A549 (cell line): ENCODE measurements at regions not wholly inside any gene's neighbourhood (a gene's known extent, or its start where the extent isn't known, plus 50 kb on each side); places are given as distances from the start of the nearest gene placed in this dataset.

Source experiments
- ATAC-seq, 2 experiments: fragments of 200-7000 bp in 1 of 2; fragments of >200 bp in 1 of 2; cut with Nextera tagmentation in 1 of 2; cut with Tn5 transposase in 1 of 2; 3 replicates each; pipeline versions ENCODE4 v1.8.0 to v1.9.1; 2018 to 2020; ENCODE audit warnings: mild to moderate bottlenecking in 1 of 2, moderate library complexity in 1 of 2
- CTCF ChIA-PET: fragments of 300-600 bp; sonication (Branson Sonifier 250); formaldehyde crosslinking; extraction: SDS; loops from one replicate; lab custom pipeline; 2021; ENCODE audit warnings: antibody characterized with exemption, inconsistent platforms; lab: Yijun Ruan, JAX
- POLR2A ChIA-PET: fragments of 350-600 bp; formaldehyde crosslinking; extraction: SDS; loops from one replicate; lab custom pipeline; 2021; ENCODE audit warnings: antibody characterized with exemption, inconsistent platforms; lab: Yijun Ruan, JAX
- DNase-seq, 2 experiments: peaks; one replicate each; pipeline versions ENCODE4 v3.0.0 to v3.0.0-alpha.2; 2011 to 2016; ENCODE audit warnings: low read depth in 1 of 2, low spot score in 1 of 2
- FAIRE-seq: peaks from 2 replicates; lab custom pipeline; 2011; peaks lifted over from hg19 to GRCh38; lab: Jason Lieb, UNC
- H3K27ac ChIP-seq, 2 experiments: fragments of >200 bp; sonication (Bioruptor Twin); formaldehyde crosslinking; 3 replicates each; pipeline ENCODE4 v1.5.1; 2016 to 2017
- H3K4me1 ChIP-seq: fragments of >200 bp; sonication (Bioruptor Twin); formaldehyde crosslinking; 3 replicates; pipeline ENCODE4 v1.6.1; 2016
- H3K4me2 ChIP-seq: fragments of >200 bp; sonication (Bioruptor Twin); formaldehyde crosslinking; 3 replicates; pipeline ENCODE4 v1.6.1; 2016
- H3K4me3 ChIP-seq: fragments of >200 bp; sonication (Bioruptor Twin); formaldehyde crosslinking; 3 replicates; pipeline ENCODE4 v1.5.1; 2016
- H3K9me3 ChIP-seq: fragments of >200 bp; sonication (Bioruptor Twin); formaldehyde crosslinking; 3 replicates; pipeline ENCODE4 v1.6.1; 2016
- ATOH8 ChIP-seq: fragments of 250-450 bp; sonication (Bioruptor Pico); IDR thresholded peaks from 2 replicates; pipeline ENCODE4 v1.5.0; 2020; ENCODE audit warnings: low read depth, mild to moderate bottlenecking, moderate library complexity
- BHLHE40 ChIP-seq: IDR thresholded peaks from 2 replicates; pipeline ENCODE4 v1.6.1; 2012; ENCODE audit warnings: low read depth, low read length, inconsistent platforms
- CBX2 ChIP-seq: fragments of 200-600 bp; sonication (generic); IDR thresholded peaks from 2 replicates; pipeline ENCODE4 v1.6.1; 2016; ENCODE audit warnings: low read depth, mild to moderate bottlenecking, borderline replicate concordance
- CHD2 ChIP-seq: fragments of 150-350 bp; IDR thresholded peaks from 2 replicates; pipeline ENCODE4 v1.6.1; 2014; ENCODE audit warnings: low read length; ENCODE audit not compliant: partially characterized antibody
- CTCF ChIP-seq: fragments of >200 bp; sonication (Bioruptor Twin); formaldehyde crosslinking; IDR thresholded peaks from 3 replicates; pipeline ENCODE4 v1.5.1; 2016
- EHF ChIP-seq: fragments of 250-450 bp; sonication (Bioruptor Pico); IDR thresholded peaks from 2 replicates; pipeline ENCODE4 v1.5.0; 2020; ENCODE audit warnings: mild to moderate bottlenecking
- FOSB ChIP-seq: fragments of 250-450 bp; sonication (Bioruptor Pico); IDR thresholded peaks from 2 replicates; pipeline ENCODE4 v1.5.0; 2020; ENCODE audit warnings: mild to moderate bottlenecking, moderate library complexity
- FOSL2 ChIP-seq, 2 experiments: fragments of 450-650 bp in 1 of 2; fragments of >200 bp in 1 of 2; sonication (Bioruptor Twin) in 1 of 2; formaldehyde crosslinking; IDR thresholded peaks; 2 replicates each; pipeline versions ENCODE4 v1.5.0 to v1.6.1; 2016 to 2020; ENCODE audit warnings: mild to moderate bottlenecking in 1 of 2, moderate library complexity in 1 of 2
- HDAC2 ChIP-seq: fragments of 200-600 bp; sonication (generic); IDR thresholded peaks from 2 replicates; pipeline ENCODE4 v1.6.1; 2016
- HOXA7 ChIP-seq: fragments of 250-450 bp; sonication (Bioruptor Pico); IDR thresholded peaks from 2 replicates; pipeline ENCODE4 v1.5.0; 2020; ENCODE audit warnings: mild to moderate bottlenecking, moderate library complexity
- HOXB13 ChIP-seq: fragments of 250-450 bp; sonication (Bioruptor Pico); IDR thresholded peaks from 2 replicates; pipeline ENCODE4 v1.5.0; 2020; ENCODE audit warnings: low read depth, mild to moderate bottlenecking, moderate library complexity
- HOXB5 ChIP-seq: fragments of 250-450 bp; sonication (Bioruptor Pico); IDR thresholded peaks from 2 replicates; pipeline ENCODE4 v1.5.0; 2020; ENCODE audit warnings: mild to moderate bottlenecking, moderate library complexity
- JUNB ChIP-seq: fragments of >200 bp; sonication (Bioruptor Twin); formaldehyde crosslinking; IDR thresholded peaks from 2 replicates; pipeline ENCODE4 v1.6.1; 2016
- MAX ChIP-seq: IDR thresholded peaks from 2 replicates; pipeline ENCODE4 v1.6.1; 2012
- MYC ChIP-seq: IDR thresholded peaks from 2 replicates; pipeline ENCODE4 v1.6.1; 2012; ENCODE audit warnings: mild to moderate bottlenecking, inconsistent platforms, low read length, improper control_type of control experiment, borderline replicate concordance
- NFE2L2 ChIP-seq: fragments of 150-350 bp; conservative IDR thresholded peaks from 2 replicates; pipeline ENCODE4 v1.6.1; 2014; ENCODE audit warnings: low read length
- NPAS2 ChIP-seq: fragments of 250-450 bp; sonication (Bioruptor Pico); IDR thresholded peaks from 2 replicates; pipeline ENCODE4 v1.8.0; 2022; ENCODE audit warnings: mild to moderate bottlenecking, moderate library complexity, borderline replicate concordance
- PHF8 ChIP-seq: fragments of 200-600 bp; sonication (generic); IDR thresholded peaks from 2 replicates; pipeline ENCODE4 v1.6.1; 2016; ENCODE audit warnings: low read depth, mild to moderate bottlenecking, antibody characterized with exemption, moderate library complexity, borderline replicate concordance
- POLR2A ChIP-seq: IDR thresholded peaks from 2 replicates; pipeline ENCODE4 v1.6.1; 2012; ENCODE audit warnings: mild to moderate bottlenecking, low read length
- RCOR1 ChIP-seq: fragments of 150-350 bp; IDR thresholded peaks from 2 replicates; pipeline ENCODE4 v1.6.1; 2014; ENCODE audit warnings: antibody characterized with exemption, low read length, low read depth
- RNF2 ChIP-seq: fragments of 200-600 bp; sonication (generic); IDR thresholded peaks from 2 replicates; pipeline ENCODE4 v1.6.1; 2016; ENCODE audit warnings: low read depth, mild to moderate bottlenecking, antibody characterized with exemption, moderate library complexity, borderline replicate concordance
- TFCP2L1 ChIP-seq: fragments of 250-450 bp; sonication (Bioruptor Pico); IDR thresholded peaks from 2 replicates; pipeline ENCODE4 v1.5.0; 2021; ENCODE audit warnings: mild to moderate bottlenecking
- USF2 ChIP-seq: fragments of 450-650 bp; IDR thresholded peaks from 2 replicates; pipeline ENCODE4 v1.6.1; 2014; ENCODE audit warnings: antibody characterized with exemption
- ZFP36 ChIP-seq: fragments of 450-650 bp; IDR thresholded peaks from 2 replicates; pipeline ENCODE4 v1.6.1; 2014; ENCODE audit warnings: borderline replicate concordance; ENCODE audit not compliant: partially characterized antibody
- ZNF302 ChIP-seq: fragments of 250-450 bp; sonication (Bioruptor Pico); IDR thresholded peaks from 2 replicates; pipeline ENCODE4 v1.9.0; 2021; ENCODE audit warnings: inconsistent platforms, mild to moderate bottlenecking, moderate library complexity
- ZSCAN20 ChIP-seq: fragments of 250-450 bp; sonication (Bioruptor Pico); IDR thresholded peaks from 2 replicates; pipeline ENCODE4 v1.8.0; 2022; ENCODE audit warnings: mild to moderate bottlenecking, moderate library complexity
- WGBS: methylation state at CpG from one replicate; pipeline ENCODE4 v1.1.6; 2017; ENCODE audit errors: missing lambda C conversion rate; 5-methylcytosine and 5-hydroxymethylcytosine counted together

- TF ChIP-seq PHF8 (no peak), HOXB5 (CRISPR knock-in tag) (no peak), CTCF (no peak), FOSB (CRISPR knock-in tag) (no peak), ZNF302 (CRISPR knock-in tag) (no peak), ZFP36 (no peak), RNF2 (no peak), ZSCAN20 (CRISPR knock-in tag) (no peak), USF2 (no peak), BHLHE40 (no peak), MYC (no peak), MAX (no peak), TFCP2L1 (CRISPR knock-in tag) (no peak), JUNB (no peak), ATOH8 (CRISPR knock-in tag) (no peak), CHD2 (no peak)
Observed at GRCh38 chr10:70952401-70952800, 64.0 kb upstream of the PCBD1 start.

GRCh38 chr10:70952921-70953320 is 64.6 kb upstream of the PCBD1 start:
- FAIRE-seq: no peak
- TF ChIP-seq NFE2L2 (no peak), HOXA7 (no peak), FOSB (CRISPR knock-in tag) (no peak), ZNF302 (CRISPR knock-in tag) (no peak), HDAC2 (no peak), HOXB13 (no peak), POLR2A (no peak), NPAS2 (no peak), CBX2 (no peak), EHF (CRISPR knock-in tag) (no peak), FOSL2 (IDR thresholded peaks at IDR 0.05) (no peak), FOSL2 (CRISPR knock-in tag; IDR thresholded peaks at IDR 0.05) (no peak), CHD2 (no peak), PHF8 (no peak), RCOR1 (no peak), ATOH8 (CRISPR knock-in tag) (no peak)
- WGBS: 43% methylated on average over 5 of the region's 5 CpGs
- no peak for DNase-seq
- no peak overlapping the region for H3K4me2 ChIP-seq
- no peaks in the 10 kb centered on the region for H3K4me1 ChIP-seq
- H3K4me3 ChIP-seq: no peak overlapping the region
- no peaks in the 10 kb centered on the region for H3K9me3 ChIP-seq
- POLR2A ChIA-PET: no interaction called here
- no peak for ATAC-seq
- no peak overlapping the region for H3K27ac ChIP-seq
- CTCF ChIA-PET: interaction anchor here (3.0 to 3.4 kb wide), 2 partner anchors 8 to 27 kb away, joined by 14 read pairs; no protein-coding TSS in a partner anchor

More at GRCh38 chr10:70952401-70952800, 64.0 kb upstream of the PCBD1 start:
- FAIRE-seq: no peak
- CTCF ChIA-PET: interaction anchor here (0.9 to 3.0 kb wide), 2 partner anchors 19 to 27 kb away, joined by 3 to 14 read pairs; no protein-coding TSS in a partner anchor
- no peak for DNase-seq
- POLR2A ChIA-PET: no interaction called here
- no peak for ATAC-seq
- H3K4me2 ChIP-seq: no peak overlapping the region
- WGBS: 39% methylated on average over 4 of the region's 4 CpGs
- H3K4me3 ChIP-seq: no peak overlapping the region
- no peak overlapping the region for H3K27ac ChIP-seq
- no peaks in the 10 kb centered on the region for H3K4me1 ChIP-seq
- H3K9me3 ChIP-seq: no peaks in the 10 kb centered on the region
